Upper lobe of left lung (tissue), 6 donors: ENCODE measurements at regions not wholly inside any gene's neighbourhood (a gene's known extent, or its start where the extent isn't known, plus 50 kb on each side); places are given as distances from the start of the nearest gene placed in this dataset.

Experiments used
- ATAC-seq, 2 donors: fragments of 200-7000 bp; cut with Tn5 transposase; one replicate each; pipeline ENCODE4 v1.9.1; 2022; ENCODE audit warnings: mild to moderate bottlenecking in 2 of 2, moderate library complexity in 2 of 2; ENCODE audit not compliant: low FRiP score in 2 of 2
- DNase-seq, 2 donors: peaks; one replicate each; pipeline ENCODE4 v3.0.0-alpha.2; 2019 to 2020
- H3K27ac ChIP-seq, 4 donors: fragments of 200-600 bp; sonication (generic); one replicate each; pipeline ENCODE4 v1.5.1; 2016 to 2019
- H3K27me3 ChIP-seq, 4 donors: fragments of 200-600 bp; sonication (generic); one replicate each; pipeline ENCODE4 v1.5.1; 2017 to 2019
- H3K36me3 ChIP-seq, 4 donors: fragments of 200-600 bp; sonication (generic); one replicate each; pipeline ENCODE4 v1.5.1; 2016 to 2019
- H3K4me1 ChIP-seq, 4 donors: fragments of 200-600 bp; sonication (generic); one replicate each; pipeline ENCODE4 v1.5.1; 2018 to 2019
- H3K4me3 ChIP-seq, 4 donors: fragments of 200-600 bp; sonication (generic); one replicate each; pipeline ENCODE4 v1.5.1; 2017 to 2019; ENCODE audit warnings: mild to moderate bottlenecking in 2 of 4, moderate library complexity in 1 of 4
- H3K9me3 ChIP-seq, 4 donors: fragments of 200-600 bp; sonication (generic); one replicate each; pipeline ENCODE4 v1.5.1; 2018 to 2019
- EP300 ChIP-seq, 4 donors: sonication (generic); formaldehyde crosslinking; IDR thresholded peaks; one replicate each; pipeline ENCODE4 v1.5.1; 2017; ENCODE audit warnings: antibody characterized with exemption in 4 of 4, control low read depth in 2 of 4
- POLR2A ChIP-seq, 4 donors: fragments of 450-650 bp; IDR thresholded peaks; one replicate each; pipeline ENCODE4 v1.5.1; 2016 to 2017; ENCODE audit warnings: antibody characterized with exemption in 4 of 4, mild to moderate bottlenecking in 2 of 4
- POLR2AphosphoS5 ChIP-seq, 2 donors: sonication (generic); formaldehyde crosslinking; IDR thresholded peaks; one replicate each; pipeline ENCODE4 v1.5.1; 2017; ENCODE audit warnings: antibody characterized with exemption in 2 of 2
- WGBS, 2 donors: methylation state at CpG; one replicate each; pipeline ENCODE4 v1.1.5; 2017 to 2018; 5-methylcytosine and 5-hydroxymethylcytosine counted together
- TF ChIP-seq, protein P1 (sequence below), 6 experiments: fragments of 450-650 bp in 4 of 6; fragments of 200-600 bp in 2 of 6; sonication (generic) in 2 of 6; IDR thresholded peaks; one replicate each; pipeline ENCODE4 v1.5.1; 2016 to 2019; ENCODE audit warnings: antibody characterized with exemption in 6 of 6
- donor health status: DM: no; HTN: no; CAD: no; lungs with moderate emphysema.
- donor health status: DM: no; HTN: yes; CAD: no; lungs with severe emphysema.

DNA sequence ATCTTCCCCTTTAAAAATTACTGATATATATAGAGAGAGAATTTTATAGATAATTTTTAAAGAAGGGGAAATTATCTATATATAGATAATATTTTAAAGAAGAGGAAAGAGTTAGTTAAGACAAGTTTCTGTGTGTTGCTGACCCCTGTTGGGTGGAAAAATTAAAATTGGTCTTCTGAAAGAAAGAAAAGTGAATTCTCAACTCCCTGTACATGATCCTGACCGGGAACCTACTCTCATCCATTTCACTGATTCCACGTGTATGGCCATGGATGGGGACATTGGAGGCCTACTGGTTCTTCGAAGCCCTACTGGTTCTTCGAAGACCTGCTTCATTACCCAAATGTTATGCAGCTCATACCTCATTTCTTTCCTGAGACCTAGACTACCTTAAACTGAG lies 53.0 kb upstream of the TCF21 start:
- no peak overlapping the region for H3K4me3 ChIP-seq
- DNase-seq (no peak), ATAC-seq (no peak)
- no peaks in the 10 kb centered on the region for H3K9me3 ChIP-seq
- H3K4me1 ChIP-seq, result peaks cover 0 to 5% (median 0%) of the 10 kb centered on the region in 4 donors
- H3K36me3 ChIP-seq, result no peaks in the 10 kb centered on the region
- TF ChIP-seq, protein P1, sequence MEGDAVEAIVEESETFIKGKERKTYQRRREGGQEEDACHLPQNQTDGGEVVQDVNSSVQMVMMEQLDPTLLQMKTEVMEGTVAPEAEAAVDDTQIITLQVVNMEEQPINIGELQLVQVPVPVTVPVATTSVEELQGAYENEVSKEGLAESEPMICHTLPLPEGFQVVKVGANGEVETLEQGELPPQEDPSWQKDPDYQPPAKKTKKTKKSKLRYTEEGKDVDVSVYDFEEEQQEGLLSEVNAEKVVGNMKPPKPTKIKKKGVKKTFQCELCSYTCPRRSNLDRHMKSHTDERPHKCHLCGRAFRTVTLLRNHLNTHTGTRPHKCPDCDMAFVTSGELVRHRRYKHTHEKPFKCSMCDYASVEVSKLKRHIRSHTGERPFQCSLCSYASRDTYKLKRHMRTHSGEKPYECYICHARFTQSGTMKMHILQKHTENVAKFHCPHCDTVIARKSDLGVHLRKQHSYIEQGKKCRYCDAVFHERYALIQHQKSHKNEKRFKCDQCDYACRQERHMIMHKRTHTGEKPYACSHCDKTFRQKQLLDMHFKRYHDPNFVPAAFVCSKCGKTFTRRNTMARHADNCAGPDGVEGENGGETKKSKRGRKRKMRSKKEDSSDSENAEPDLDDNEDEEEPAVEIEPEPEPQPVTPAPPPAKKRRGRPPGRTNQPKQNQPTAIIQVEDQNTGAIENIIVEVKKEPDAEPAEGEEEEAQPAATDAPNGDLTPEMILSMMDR (IDR thresholded peaks at IDR 0.05), result no peak
- TF ChIP-seq POLR2AphosphoS5 (IDR thresholded peaks at IDR 0.05), result no peak
- no peak for TF ChIP-seq POLR2A (IDR thresholded peaks at IDR 0.05)
- H3K27me3 ChIP-seq, result peaks cover 0 to 5% (median 0%) of the 10 kb centered on the region in 4 donors
- 83 to 90% methylated on average over 4 of the region's 4 CpGs for WGBS, 2 donors
- no peak overlapping the region for H3K27ac ChIP-seq

DNA sequence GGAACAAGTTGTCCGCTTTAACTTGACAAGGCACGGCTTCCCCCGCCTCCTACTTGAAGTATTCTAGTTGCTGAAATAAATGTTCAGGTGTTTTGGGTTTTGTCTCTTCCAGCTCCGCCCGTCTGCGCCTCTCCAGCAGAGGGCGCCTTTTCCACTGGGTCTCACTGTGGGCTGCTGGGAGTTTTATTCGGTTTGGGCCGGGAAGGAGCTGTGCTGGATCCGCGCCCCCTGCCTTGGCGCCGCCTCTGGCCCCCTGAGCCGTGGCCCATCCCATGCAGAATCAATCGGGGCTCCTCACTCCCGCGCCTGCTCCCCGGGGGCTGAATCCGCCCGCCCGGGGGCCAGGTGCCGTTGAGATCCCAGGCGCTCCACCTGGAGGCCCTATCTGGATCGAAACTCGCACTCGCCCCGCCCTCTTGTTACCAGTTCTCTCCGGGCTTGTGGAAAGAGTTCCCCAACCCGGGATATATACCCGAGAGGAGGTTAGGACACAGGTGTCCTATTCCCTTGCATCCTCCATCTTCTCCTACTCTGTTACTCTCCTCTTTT lies 51.0 kb upstream of the TCF21 start:
- no peaks in the 10 kb centered on the region for H3K36me3 ChIP-seq
- H3K27me3 ChIP-seq, result peaks cover 0 to 5% (median 0%) of the 10 kb centered on the region in 4 donors
- WGBS, 2 donors, result 26 to 28% methylated on average over 13 to 28 of the region's 30 CpGs
- H3K9me3 ChIP-seq, result no peaks in the 10 kb centered on the region
- H3K27ac ChIP-seq, result no peak overlapping the region
- DNase-seq (peak; percentile 67 to 87), ATAC-seq (peak; percentile 84)
- H3K4me1 ChIP-seq, result peaks cover 0 to 5% (median 0%) of the 10 kb centered on the region in 4 donors
- peak overlapping the region in 3 of 4 donors; percentile 31 to 46 (median 39) for H3K4me3 ChIP-seq
- TF ChIP-seq EP300 (IDR thresholded peaks at IDR 0.05) (no peak), POLR2AphosphoS5 (IDR thresholded peaks at IDR 0.05) (no peak), POLR2A (IDR thresholded peaks at IDR 0.05) (no peak)
- TF ChIP-seq, protein P1 (IDR thresholded peaks at IDR 0.05), result peak; percentile 28 to 71 (median 58)
